ENCODE measurements at regions not wholly inside any gene's neighbourhood (a gene's known extent, or its start where the extent isn't known, plus 50 kb on each side); places are given as distances from the start of the nearest gene placed in this dataset.

DNA sequence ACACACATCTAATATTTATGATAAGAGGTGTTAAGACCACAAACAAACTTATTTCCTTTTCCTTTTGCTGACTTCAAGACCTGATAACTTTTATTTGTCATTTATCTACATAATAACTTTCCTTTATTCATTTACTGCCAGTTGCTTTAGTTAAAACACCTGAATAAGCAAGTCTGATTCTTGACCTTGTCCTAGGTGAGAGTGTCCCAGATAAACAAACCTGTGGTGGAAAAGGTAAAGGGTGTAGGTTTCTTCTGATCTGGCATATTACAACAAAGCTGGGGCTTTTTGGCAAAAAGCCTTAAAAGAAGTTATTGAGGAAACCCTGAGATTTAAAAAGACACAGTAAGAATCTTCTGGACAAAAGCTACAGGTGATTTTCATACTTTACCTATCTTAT lies 191.5 kb downstream of the ZBBX start:
- Histone ChIP-seq H3K27me3 (ENCODE audit: insufficient read depth, low read length, poor library complexity, severe bottlenecking) (no peaks in the 10 kb centered on the region), H3K4me3 (ENCODE audit: low read length) (no peak overlapping the region), H3K4me1 (ENCODE audit: insufficient read depth, low read length) (no peaks in the 10 kb centered on the region), H3K9me3 (ENCODE audit: low read length) (no peaks in the 10 kb centered on the region), H3K27ac (ENCODE audit: low read depth, low read length) (no peak overlapping the region), H3K36me3 (ENCODE audit: insufficient read depth, low read length) (no peaks in the 10 kb centered on the region)
- no peak for DNase-seq
- Mint-ChIP-seq H3K4me1 (no peaks in the 10 kb centered on the region), H3K27me3 (no peaks in the 10 kb centered on the region), H3K9me3 (peaks cover 2 to 6% (median 6%) of the 10 kb centered on the region in 5 donors), H3K36me3 (no peaks in the 10 kb centered on the region), H3K4me3 (no peak overlapping the region), H3K27ac (no peak overlapping the region)
- ChIA-PET POLR2A (no interaction called here), CTCF (no interaction called here)

GRCh38 chr3:167187221-167187620 lies 192.9 kb downstream of the ZBBX start:
- H3K9me3 ChIP-seq (ENCODE audit: low read length), result no peaks in the 10 kb centered on the region
- H3K4me1 Mint-ChIP-seq, result no peaks in the 10 kb centered on the region
- ChIA-PET CTCF (no interaction called here), POLR2A (no interaction called here)
- no peaks in the 10 kb centered on the region for H3K4me1 ChIP-seq (ENCODE audit: insufficient read depth, low read length)
- peaks cover 3 to 6% (median 4%) of the 10 kb centered on the region in 5 donors for H3K9me3 Mint-ChIP-seq
- H3K27me3 ChIP-seq (ENCODE audit: insufficient read depth, low read length, poor library complexity, severe bottlenecking), result no peaks in the 10 kb centered on the region
- DNase-seq, result no peak
- no peak overlapping the region for H3K27ac ChIP-seq (ENCODE audit: low read depth, low read length)
- no peak overlapping the region for H3K27ac Mint-ChIP-seq
- no peak overlapping the region for H3K4me3 Mint-ChIP-seq
- H3K36me3 Mint-ChIP-seq, result no peaks in the 10 kb centered on the region
- no peaks in the 10 kb centered on the region for H3K36me3 ChIP-seq (ENCODE audit: insufficient read depth, low read length)
- no peaks in the 10 kb centered on the region for H3K27me3 Mint-ChIP-seq
- no peak overlapping the region for H3K4me3 ChIP-seq (ENCODE audit: low read length)

DNA sequence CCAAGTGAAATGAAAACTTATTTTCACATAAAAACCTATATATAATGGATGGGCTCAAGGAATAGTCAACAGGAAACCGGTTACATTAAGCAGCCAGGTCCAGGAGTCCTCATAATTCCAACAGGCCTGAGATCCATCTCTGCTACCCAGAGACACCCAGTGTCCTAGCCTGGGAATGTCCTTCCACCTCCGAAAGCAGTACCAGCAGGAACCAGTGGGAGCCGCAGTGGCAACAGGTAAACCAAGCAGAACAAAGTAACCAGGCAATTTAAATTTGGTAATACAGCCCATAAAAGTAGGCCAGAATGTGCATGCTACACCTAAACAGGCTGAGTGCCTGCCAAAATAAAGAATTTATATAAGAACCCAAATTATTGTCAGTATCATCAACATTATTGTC lies 195.6 kb downstream of the ZBBX start:
- Mint-ChIP-seq H3K36me3 (no peaks in the 10 kb centered on the region), H3K9me3 (peaks cover 0 to 14% (median 3%) of the 10 kb centered on the region in 5 donors), H3K4me1 (no peaks in the 10 kb centered on the region), H3K27ac (no peak overlapping the region), H3K4me3 (no peak overlapping the region), H3K27me3 (no peaks in the 10 kb centered on the region)
- ChIA-PET CTCF (no interaction called here), POLR2A (no interaction called here)
- Histone ChIP-seq H3K4me1 (ENCODE audit: insufficient read depth, low read length) (no peaks in the 10 kb centered on the region), H3K4me3 (ENCODE audit: low read length) (no peak overlapping the region), H3K27ac (ENCODE audit: low read depth, low read length) (no peak overlapping the region), H3K9me3 (ENCODE audit: low read length) (no peaks in the 10 kb centered on the region), H3K36me3 (ENCODE audit: insufficient read depth, low read length) (no peaks in the 10 kb centered on the region), H3K27me3 (ENCODE audit: insufficient read depth, low read length, poor library complexity, severe bottlenecking) (no peaks in the 10 kb centered on the region)
- no peak for DNase-seq

DNA sequence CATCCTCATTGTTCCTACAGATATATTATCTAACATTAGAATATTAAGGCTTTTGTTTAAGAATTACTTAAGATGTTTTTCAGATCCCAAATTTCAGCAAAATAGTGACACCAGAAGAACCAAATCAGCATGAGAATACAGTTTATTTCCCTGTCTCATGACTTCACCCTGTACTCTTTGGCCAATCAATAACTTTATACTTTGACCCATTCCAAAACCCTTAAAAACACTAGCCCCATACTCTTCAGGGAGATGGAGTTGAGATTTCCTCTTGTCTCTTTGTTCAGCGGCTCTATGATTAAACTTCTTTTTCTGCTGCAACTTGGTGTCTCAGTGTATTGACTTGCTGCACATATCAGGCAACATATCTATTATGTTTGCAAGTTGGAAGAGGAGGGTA lies 207.7 kb downstream of the ZBBX start:
- Mint-ChIP-seq H3K9me3 (peaks cover 2 to 24% (median 15%) of the 10 kb centered on the region in 5 donors), H3K27me3 (no peaks in the 10 kb centered on the region), H3K36me3 (no peaks in the 10 kb centered on the region), H3K4me3 (no peak overlapping the region), H3K27ac (no peak overlapping the region), H3K4me1 (no peaks in the 10 kb centered on the region)
- no peaks in the 10 kb centered on the region for H3K27me3 ChIP-seq (ENCODE audit: insufficient read depth, low read length, poor library complexity, severe bottlenecking)
- ChIA-PET CTCF (no interaction called here), POLR2A (no interaction called here)
- no peaks in the 10 kb centered on the region for H3K9me3 ChIP-seq (ENCODE audit: low read length)
- no peak overlapping the region for H3K27ac ChIP-seq (ENCODE audit: low read depth, low read length)
- no peaks in the 10 kb centered on the region for H3K4me1 ChIP-seq (ENCODE audit: insufficient read depth, low read length)
- no peaks in the 10 kb centered on the region for H3K36me3 ChIP-seq (ENCODE audit: insufficient read depth, low read length)
- no peak for DNase-seq
- H3K4me3 ChIP-seq (ENCODE audit: low read length), result no peak overlapping the region

DNA sequence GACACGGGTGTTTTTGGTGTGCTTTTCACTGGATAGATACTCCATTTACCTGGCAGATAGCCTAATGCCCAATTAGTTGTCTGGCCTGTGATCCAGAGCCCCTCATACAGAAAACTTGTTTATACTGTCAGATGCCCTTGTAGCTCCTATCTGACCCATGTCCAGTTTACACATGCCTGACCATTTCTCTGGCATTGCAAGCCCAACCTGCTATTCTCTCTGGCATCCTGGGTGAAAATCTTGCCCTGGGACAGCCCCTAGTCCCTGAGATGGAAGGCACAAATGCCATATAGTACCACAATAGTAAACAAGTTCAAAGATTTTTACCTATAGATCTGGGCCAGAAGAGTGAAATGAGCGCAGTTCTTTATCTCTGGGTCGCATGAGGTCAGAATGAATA lies 212.6 kb downstream of the ZBBX start:
- ChIA-PET POLR2A (no interaction called here), CTCF (no interaction called here)
- H3K4me1 ChIP-seq (ENCODE audit: insufficient read depth, low read length), result no peaks in the 10 kb centered on the region
- H3K27ac Mint-ChIP-seq, result no peak overlapping the region
- H3K9me3 ChIP-seq (ENCODE audit: low read length), result no peaks in the 10 kb centered on the region
- no peak overlapping the region for H3K4me3 Mint-ChIP-seq
- peaks cover 0 to 1% (median 0%) of the 10 kb centered on the region in 3 donors for H3K36me3 Mint-ChIP-seq
- H3K27ac ChIP-seq (ENCODE audit: low read depth, low read length), result no peak overlapping the region
- no peaks in the 10 kb centered on the region for H3K4me1 Mint-ChIP-seq
- no peaks in the 10 kb centered on the region for H3K27me3 ChIP-seq (ENCODE audit: insufficient read depth, low read length, poor library complexity, severe bottlenecking)
- H3K36me3 ChIP-seq (ENCODE audit: insufficient read depth, low read length), result no peaks in the 10 kb centered on the region
- no peak for DNase-seq
- no peaks in the 10 kb centered on the region for H3K27me3 Mint-ChIP-seq
- peaks cover 0 to 5% (median 4%) of the 10 kb centered on the region in 5 donors for H3K9me3 Mint-ChIP-seq
- no peak overlapping the region for H3K4me3 ChIP-seq (ENCODE audit: low read length)

GRCh38 chr3:167166594-167167253 lies 213.4 kb downstream of the ZBBX start:
- POLR2A ChIA-PET, result no interaction called here
- Mint-ChIP-seq H3K27me3 (no peaks in the 10 kb centered on the region), H3K9me3 (peaks cover 0 to 5% (median 4%) of the 10 kb centered on the region in 5 donors), H3K36me3 (peaks cover 0 to 1% (median 0%) of the 10 kb centered on the region in 3 donors), H3K4me3 (no peak overlapping the region), H3K27ac (no peak overlapping the region), H3K4me1 (no peaks in the 10 kb centered on the region)
- no peak overlapping the region for H3K4me3 ChIP-seq (ENCODE audit: low read length)
- H3K4me1 ChIP-seq (ENCODE audit: insufficient read depth, low read length), result no peaks in the 10 kb centered on the region
- no peak overlapping the region for H3K27ac ChIP-seq (ENCODE audit: low read depth, low read length)
- H3K36me3 ChIP-seq (ENCODE audit: insufficient read depth, low read length), result no peaks in the 10 kb centered on the region
- DNase-seq, result no peak
- H3K27me3 ChIP-seq (ENCODE audit: insufficient read depth, low read length, poor library complexity, severe bottlenecking), result no peaks in the 10 kb centered on the region
- CTCF ChIA-PET, result no interaction called here
- H3K9me3 ChIP-seq (ENCODE audit: low read length), result no peaks in the 10 kb centered on the region

DNA sequence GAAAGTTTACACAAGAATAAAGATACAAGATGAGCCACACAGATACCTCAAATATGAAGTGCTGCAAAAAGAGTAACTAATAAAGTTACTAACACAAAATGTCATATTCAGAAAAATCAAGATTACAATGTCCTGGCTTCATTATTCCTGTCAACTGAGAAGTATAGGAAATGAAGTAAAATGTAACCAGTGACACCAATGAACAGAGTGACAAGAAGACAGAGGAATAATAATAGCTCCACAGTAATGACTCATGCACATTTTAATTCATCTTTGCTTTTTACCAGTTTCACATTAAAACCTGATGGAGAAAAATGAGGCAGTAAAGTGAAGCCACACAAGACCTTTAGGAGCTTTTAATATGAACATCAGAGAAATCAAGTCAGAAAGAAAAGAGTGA lies 214.1 kb downstream of the ZBBX start:
- Histone ChIP-seq H3K4me1 (ENCODE audit: insufficient read depth, low read length) (no peaks in the 10 kb centered on the region), H3K9me3 (ENCODE audit: low read length) (no peaks in the 10 kb centered on the region), H3K27me3 (ENCODE audit: insufficient read depth, low read length, poor library complexity, severe bottlenecking) (no peaks in the 10 kb centered on the region), H3K4me3 (ENCODE audit: low read length) (no peak overlapping the region), H3K36me3 (ENCODE audit: insufficient read depth, low read length) (no peaks in the 10 kb centered on the region), H3K27ac (ENCODE audit: low read depth, low read length) (no peak overlapping the region)
- H3K4me1 Mint-ChIP-seq, result no peaks in the 10 kb centered on the region
- ChIA-PET CTCF (no interaction called here), POLR2A (no interaction called here)
- H3K27me3 Mint-ChIP-seq, result no peaks in the 10 kb centered on the region
- H3K36me3 Mint-ChIP-seq, result peaks cover 0 to 1% (median 0%) of the 10 kb centered on the region in 3 donors
- H3K4me3 Mint-ChIP-seq, result no peak overlapping the region
- peaks cover 0 to 5% (median 4%) of the 10 kb centered on the region in 5 donors for H3K9me3 Mint-ChIP-seq
- no peak for DNase-seq
- H3K27ac Mint-ChIP-seq, result no peak overlapping the region

- Mint-ChIP-seq H3K27ac (no peak overlapping the region), H3K4me1 (no peaks in the 10 kb centered on the region), H3K9me3 (peaks cover 0 to 5% (median 0%) of the 10 kb centered on the region in 5 donors), H3K27me3 (no peaks in the 10 kb centered on the region), H3K36me3 (peaks cover 0 to 1% (median 0%) of the 10 kb centered on the region in 3 donors), H3K4me3 (no peak overlapping the region)
- no peaks in the 10 kb centered on the region for H3K9me3 ChIP-seq (ENCODE audit: low read length)
- no peaks in the 10 kb centered on the region for H3K36me3 ChIP-seq (ENCODE audit: insufficient read depth, low read length)
- H3K27me3 ChIP-seq (ENCODE audit: insufficient read depth, low read length, poor library complexity, severe bottlenecking), result no peaks in the 10 kb centered on the region
- no peaks in the 10 kb centered on the region for H3K4me1 ChIP-seq (ENCODE audit: insufficient read depth, low read length)
- ChIA-PET CTCF (no interaction called here), POLR2A (no interaction called here)
- no peak overlapping the region for H3K27ac ChIP-seq (ENCODE audit: low read depth, low read length)
- H3K4me3 ChIP-seq (ENCODE audit: low read length), result no peak overlapping the region
- DNase-seq, result no peak
Observed at GRCh38 chr3:167163580-167163979, 216.5 kb downstream of the ZBBX start.

DNA sequence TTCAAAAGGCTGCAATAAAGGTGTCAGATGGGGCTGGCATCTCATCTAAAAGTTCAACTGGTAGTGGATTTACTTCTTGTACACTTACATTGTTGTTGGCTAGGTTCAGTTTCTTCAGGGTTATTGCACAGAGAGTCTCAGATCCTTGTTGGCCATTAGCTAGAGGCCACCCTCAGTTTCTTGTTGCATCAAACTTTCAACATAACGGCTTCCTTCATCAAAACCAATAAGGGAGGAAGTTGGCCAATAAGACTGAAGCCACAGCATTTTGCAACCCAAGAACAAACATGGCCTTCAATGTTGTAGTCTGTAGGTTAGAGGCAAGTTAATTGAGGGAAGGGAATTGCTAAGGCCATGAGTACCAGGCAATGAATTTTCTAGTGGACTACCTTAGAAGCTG lies 218.0 kb downstream of the ZBBX start:
- Mint-ChIP-seq H3K27ac (no peak overlapping the region), H3K4me3 (no peak overlapping the region), H3K27me3 (no peaks in the 10 kb centered on the region), H3K9me3 (peaks cover 0 to 9% (median 4%) of the 10 kb centered on the region in 5 donors), H3K36me3 (peaks cover 0 to 1% (median 0%) of the 10 kb centered on the region in 3 donors), H3K4me1 (no peaks in the 10 kb centered on the region)
- H3K27me3 ChIP-seq (ENCODE audit: insufficient read depth, low read length, poor library complexity, severe bottlenecking), result no peaks in the 10 kb centered on the region
- no peaks in the 10 kb centered on the region for H3K4me1 ChIP-seq (ENCODE audit: insufficient read depth, low read length)
- DNase-seq, result no peak
- no peaks in the 10 kb centered on the region for H3K36me3 ChIP-seq (ENCODE audit: insufficient read depth, low read length)
- no peaks in the 10 kb centered on the region for H3K9me3 ChIP-seq (ENCODE audit: low read length)
- ChIA-PET CTCF (no interaction called here), POLR2A (no interaction called here)
- H3K4me3 ChIP-seq (ENCODE audit: low read length), result no peak overlapping the region
- no peak overlapping the region for H3K27ac ChIP-seq (ENCODE audit: low read depth, low read length)

Measured in CD8-positive, alpha-beta memory T cell (primary cell).